ENCODE measurements at regions not wholly inside any gene's neighbourhood (a gene's known extent, or its start where the extent isn't known, plus 50 kb on each side); places are given as distances from the start of the nearest gene placed in this dataset.

- TF ChIP-seq POLR2AphosphoS5 (IDR thresholded peaks at IDR 0.05; ENCODE audit: insufficient read depth, low read depth, low read length), result no peak
- TF ChIP-seq CTCF (IDR thresholded peaks at IDR 0.05; ENCODE audit: extremely low read depth in 1 of 2, insufficient read depth in 1 of 2, low read depth in 1 of 2, low read length in 2 of 2), result no peak
- TF ChIP-seq POLR2A (IDR thresholded peaks at IDR 0.05; ENCODE audit: low read depth, low read length), result no peak
- TF ChIP-seq EZH2 (IDR thresholded peaks at IDR 0.05; ENCODE audit: borderline replicate concordance, low read depth, low read length, severe bottlenecking), result no peak
- no peak for TF ChIP-seq FOS (IDR thresholded peaks at IDR 0.05; ENCODE audit: borderline replicate concordance, insufficient read depth, low read length)
- TF ChIP-seq GATA2 (IDR thresholded peaks at IDR 0.05; ENCODE audit: insufficient read depth, insufficient read length, low read depth, low read length), result no peak
- TF ChIP-seq JUN (IDR thresholded peaks at IDR 0.05; ENCODE audit: borderline replicate concordance, insufficient read depth, insufficient read length, low read depth), result no peak
Measured at GRCh38 chr9:106309925-106310324, 553.0 kb upstream of the ZNF462 start.
